Neural progenitor cell (in vitro differentiated cells): ENCODE measurements at regions not wholly inside any gene's neighbourhood (a gene's known extent, or its start where the extent isn't known, plus 50 kb on each side); places are given as distances from the start of the nearest gene placed in this dataset.

ENCODE experiments used
- DNase-seq: peaks from one replicate; pipeline ENCODE4 v3.0.0-alpha.2; 2016; ENCODE audit warnings: low spot score
- H2AFZ ChIP-seq: fragments of 200-600 bp; sonication (generic); replicated peaks from 2 replicates; pipeline ENCODE4 v1.6.1; 2016; ENCODE audit warnings: antibody characterized with exemption
- H3F3A ChIP-seq: fragments of 200-600 bp; sonication (generic); 2 replicates; pipeline ENCODE4 v1.6.1; 2016; ENCODE audit warnings: antibody characterized with exemption, low read depth
- H3K27ac ChIP-seq: fragments of 200-600 bp; sonication (generic); 2 replicates; pipeline ENCODE4 v1.5.1; 2016; ENCODE audit warnings: mild to moderate bottlenecking
- H3K27me3 ChIP-seq: fragments of 200-600 bp; sonication (generic); 2 replicates; pipeline ENCODE4 v1.6.1; 2016; ENCODE audit warnings: mild to moderate bottlenecking, moderate library complexity
- H3K36me3 ChIP-seq: fragments of 200-600 bp; sonication (generic); 2 replicates; pipeline ENCODE4 v1.5.1; 2016
- H3K4me1 ChIP-seq: fragments of 200-600 bp; sonication (generic); 2 replicates; pipeline ENCODE4 v1.6.1; 2016; ENCODE audit warnings: mixed run types
- H3K4me2 ChIP-seq: fragments of 200-600 bp; sonication (generic); 2 replicates; pipeline ENCODE4 v1.6.1; 2016
- H3K4me3 ChIP-seq: fragments of 200-600 bp; sonication (generic); 2 replicates; pipeline ENCODE4 v1.5.1; 2016
- H3K79me2 ChIP-seq: fragments of 200-600 bp; sonication (generic); 2 replicates; pipeline ENCODE4 v1.6.1; 2016; ENCODE audit warnings: low read depth
- H3K9ac ChIP-seq: fragments of 200-600 bp; sonication (generic); 2 replicates; pipeline ENCODE4 v1.6.1; 2016
- H3K9me3 ChIP-seq: fragments of 200-600 bp; sonication (generic); 2 replicates; pipeline ENCODE4 v1.5.1; 2016; ENCODE audit warnings: low read depth
- H4K20me1 ChIP-seq: fragments of 200-600 bp; sonication (generic); 2 replicates; pipeline ENCODE4 v1.6.1; 2016; ENCODE audit warnings: low read depth
- H3K27ac Mint-ChIP-seq: 3 replicates; pipeline ENCODE4 v1.8.0; 2021; ENCODE audit warnings: mixed read lengths
- H3K27me3 Mint-ChIP-seq: 2 replicates; pipeline ENCODE4 v1.8.0; 2022; ENCODE audit warnings: low read depth, mild to moderate bottlenecking, inconsistent platforms, moderate library complexity, mixed read lengths; ENCODE audit not compliant: insufficient read depth
- H3K36me3 Mint-ChIP-seq: 3 replicates; pipeline ENCODE4 v1.8.0; 2021; ENCODE audit warnings: mixed read lengths
- H3K4me1 Mint-ChIP-seq: 3 replicates; pipeline ENCODE4 v1.8.0; 2021; ENCODE audit warnings: mixed read lengths
- H3K4me3 Mint-ChIP-seq: 3 replicates; pipeline ENCODE4 v1.8.0; 2021; ENCODE audit warnings: mild to moderate bottlenecking, moderate library complexity, mixed read lengths
- H3K9me3 Mint-ChIP-seq: 3 replicates; pipeline ENCODE4 v1.8.0; 2020; ENCODE audit warnings: mixed read lengths
- CTCF ChIP-seq: fragments of 200-600 bp; sonication (generic); IDR thresholded peaks from 2 replicates; pipeline ENCODE4 v1.5.1; 2017; ENCODE audit warnings: antibody characterized with exemption, mild to moderate bottlenecking
- EZH2 ChIP-seq: fragments of 200-600 bp; sonication (generic); IDR thresholded peaks from 2 replicates; pipeline ENCODE4 v1.6.1; 2017; ENCODE audit warnings: antibody characterized with exemption, mild to moderate bottlenecking, moderate library complexity
- EZH2phosphoT487 ChIP-seq: fragments of 200-600 bp; sonication (generic); IDR thresholded peaks from 2 replicates; pipeline ENCODE4 v1.6.1; 2017; ENCODE audit warnings: antibody characterized with exemption

GRCh38 chr5:165906871-165907270, 2384.6 kb upstream of the WWC1 start:
- Histone ChIP-seq H3K4me1 (no peaks in the 10 kb centered on the region), H3K27me3 (no peaks in the 10 kb centered on the region), H3F3A (no peaks in the 10 kb centered on the region), H3K36me3 (no peaks in the 10 kb centered on the region), H3K4me2 (no peak overlapping the region), H3K9me3 (no peaks in the 10 kb centered on the region), H4K20me1 (no peaks in the 10 kb centered on the region), H3K4me3 (no peak overlapping the region), H3K9ac (no peak overlapping the region), H3K79me2 (no peaks in the 10 kb centered on the region), H2AFZ (no peak overlapping the region), H3K27ac (no peak overlapping the region)
- H3K27ac Mint-ChIP-seq: no peak overlapping the region
- H3K4me3 Mint-ChIP-seq: no peak overlapping the region
- H3K36me3 Mint-ChIP-seq: no peaks in the 10 kb centered on the region
- no peak for DNase-seq
- peaks cover 15% of the 10 kb centered on the region for H3K9me3 Mint-ChIP-seq
- TF ChIP-seq EZH2: no peak
- TF ChIP-seq EZH2phosphoT487: no peak
- no peak for TF ChIP-seq CTCF
- H3K4me1 Mint-ChIP-seq: no peaks in the 10 kb centered on the region
- H3K27me3 Mint-ChIP-seq: no peaks in the 10 kb centered on the region

- no peak overlapping the region for H3K27ac ChIP-seq
- no peaks in the 10 kb centered on the region for H3K36me3 Mint-ChIP-seq
- H2AFZ ChIP-seq: no peak overlapping the region
- no peak overlapping the region for H3K4me3 Mint-ChIP-seq
- no peak overlapping the region for H3K4me3 ChIP-seq
- H4K20me1 ChIP-seq: no peaks in the 10 kb centered on the region
- H3K4me2 ChIP-seq: no peak overlapping the region
- no peaks in the 10 kb centered on the region for H3K4me1 ChIP-seq
- no peaks in the 10 kb centered on the region for H3K36me3 ChIP-seq
- no peaks in the 10 kb centered on the region for H3K4me1 Mint-ChIP-seq
- H3K9me3 ChIP-seq: no peaks in the 10 kb centered on the region
- peaks cover 18% of the 10 kb centered on the region for H3K9me3 Mint-ChIP-seq
- no peak for DNase-seq
- H3K79me2 ChIP-seq: no peaks in the 10 kb centered on the region
- H3F3A ChIP-seq: no peaks in the 10 kb centered on the region
- no peak overlapping the region for H3K9ac ChIP-seq
- no peak overlapping the region for H3K27ac Mint-ChIP-seq
- H3K27me3 ChIP-seq: no peaks in the 10 kb centered on the region
- H3K27me3 Mint-ChIP-seq: no peaks in the 10 kb centered on the region
- TF ChIP-seq CTCF (no peak), EZH2phosphoT487 (no peak)
These were observed 2378.4 kb upstream of the WWC1 start for GRCh38 chr5:165913059-165913458.

- no peak for DNase-seq
- H2AFZ ChIP-seq: no peak overlapping the region
- no peaks in the 10 kb centered on the region for H3K79me2 ChIP-seq
- H3K9ac ChIP-seq: no peak overlapping the region
- no peaks in the 10 kb centered on the region for H3K9me3 ChIP-seq
- TF ChIP-seq CTCF (no peak), EZH2phosphoT487 (no peak), EZH2 (no peak)
- no peak overlapping the region for H3K4me3 ChIP-seq
- H4K20me1 ChIP-seq: no peaks in the 10 kb centered on the region
- no peaks in the 10 kb centered on the region for H3F3A ChIP-seq
- H3K4me1 ChIP-seq: no peaks in the 10 kb centered on the region
- H3K27ac ChIP-seq: no peak overlapping the region
- no peaks in the 10 kb centered on the region for H3K27me3 ChIP-seq
- Mint-ChIP-seq H3K4me1 (no peaks in the 10 kb centered on the region), H3K9me3 (peaks cover 11% of the 10 kb centered on the region), H3K27ac (no peak overlapping the region), H3K4me3 (no peak overlapping the region), H3K27me3 (no peaks in the 10 kb centered on the region), H3K36me3 (no peaks in the 10 kb centered on the region)
- no peaks in the 10 kb centered on the region for H3K36me3 ChIP-seq
- H3K4me2 ChIP-seq: no peak overlapping the region
These were observed 2377.0 kb upstream of the WWC1 start for GRCh38 chr5:165914456-165914855.

GRCh38 chr5:165919196-165919595, 2372.2 kb upstream of the WWC1 start:
- Mint-ChIP-seq H3K36me3 (no peaks in the 10 kb centered on the region), H3K27me3 (peaks cover 2% of the 10 kb centered on the region), H3K4me1 (no peaks in the 10 kb centered on the region), H3K4me3 (no peak overlapping the region), H3K27ac (no peak overlapping the region), H3K9me3 (peaks cover 2% of the 10 kb centered on the region)
- Histone ChIP-seq H3K27me3 (no peaks in the 10 kb centered on the region), H3K9ac (no peak overlapping the region), H3K4me1 (peaks cover 7% of the 10 kb centered on the region), H4K20me1 (no peaks in the 10 kb centered on the region), H3K4me2 (no peak overlapping the region), H3K27ac (no peak overlapping the region), H3F3A (no peaks in the 10 kb centered on the region), H3K9me3 (no peaks in the 10 kb centered on the region), H3K4me3 (no peak overlapping the region), H3K79me2 (no peaks in the 10 kb centered on the region), H3K36me3 (no peaks in the 10 kb centered on the region), H2AFZ (no peak overlapping the region)
- no peak for DNase-seq
- TF ChIP-seq CTCF (no peak), EZH2 (no peak), EZH2phosphoT487 (no peak)
